Left ventricle myocardium inferior (tissue), 1 donor: ENCODE measurements at regions not wholly inside any gene's neighbourhood (a gene's known extent, or its start where the extent isn't known, plus 50 kb on each side); places are given as distances from the start of the nearest gene placed in this dataset.

Experiments used
- DNase-seq: peaks from one replicate; pipeline ENCODE4 v3.0.0-alpha.2; 2020
- H3K27ac ChIP-seq: fragments of 200-600 bp; replicated peaks from 2 replicates; pipeline ENCODE4 v1.8.0; 2021
- H3K27me3 ChIP-seq: fragments of 200-600 bp; 2 replicates; pipeline ENCODE4 v1.8.0; 2021; ENCODE audit warnings: low read depth
- H3K36me3 ChIP-seq: fragments of 200-600 bp; 2 replicates; pipeline ENCODE4 v1.8.0; 2021
- H3K4me1 ChIP-seq: fragments of 200-600 bp; 2 replicates; pipeline ENCODE4 v1.8.0; 2021
- H3K4me3 ChIP-seq: fragments of 200-600 bp; 2 replicates; pipeline ENCODE4 v1.8.0; 2021; ENCODE audit warnings: mild to moderate bottlenecking, moderate library complexity
- H3K9me3 ChIP-seq: fragments of 200-600 bp; replicated peaks from 2 replicates; pipeline ENCODE4 v1.8.0; 2021
- CTCF ChIP-seq: fragments of 200-600 bp; IDR thresholded peaks from 2 replicates; pipeline ENCODE4 v1.8.0; 2021; ENCODE audit warnings: antibody characterized with exemption, mild to moderate bottlenecking, borderline replicate concordance
- intact Hi-C: fragments of 100-400 bp; cut with micrococcal nuclease; formaldehyde crosslinking; loops from one replicate; pipeline ENCODE4 v1.11.0; 2022
- donor health status: DM: no; HTN: yes; CAD: no; lungs with severe emphysema.

DNA sequence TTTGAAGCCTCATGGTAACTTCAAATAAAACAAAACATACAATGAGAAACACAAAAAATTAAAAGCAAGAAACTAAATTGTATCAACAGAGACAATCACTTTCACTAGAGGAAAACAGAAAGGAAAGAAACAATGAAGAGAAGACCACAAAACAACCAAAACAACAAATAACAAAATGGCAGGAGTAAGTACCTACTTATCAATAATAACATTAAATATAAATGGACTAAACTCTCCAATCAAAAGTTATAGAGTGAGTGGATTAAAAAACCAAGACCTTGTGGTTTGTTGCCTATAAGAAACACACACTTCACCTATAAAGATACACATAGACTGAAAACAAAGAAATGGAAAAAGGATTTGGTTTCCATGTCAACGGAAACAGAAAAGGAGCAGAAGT is 830.1 kb upstream of the TMEFF2 start:
- H3K4me3 ChIP-seq, result no peak overlapping the region
- intact Hi-C loops, result no loop called here
- H3K36me3 ChIP-seq, result no peaks in the 10 kb centered on the region
- H3K27ac ChIP-seq, result no peak overlapping the region
- no peak for DNase-seq
- H3K27me3 ChIP-seq, result no peaks in the 10 kb centered on the region
- no peak for TF ChIP-seq CTCF
- H3K9me3 ChIP-seq, result peaks cover 40% of the 10 kb centered on the region
- H3K4me1 ChIP-seq, result no peaks in the 10 kb centered on the region

- peaks cover 4% of the 10 kb centered on the region for H3K9me3 ChIP-seq
- H3K4me1 ChIP-seq, result no peaks in the 10 kb centered on the region
- no peaks in the 10 kb centered on the region for H3K36me3 ChIP-seq
- no peaks in the 10 kb centered on the region for H3K27me3 ChIP-seq
- intact Hi-C loops, result no loop called here
- TF ChIP-seq CTCF, result no peak
- DNase-seq, result no peak
- no peak overlapping the region for H3K4me3 ChIP-seq
- H3K27ac ChIP-seq, result no peak overlapping the region
Measured at GRCh38 chr2:193011870-193012269, 817.1 kb upstream of the TMEFF2 start.

GRCh38 chr2:192993059-192993458 is 798.3 kb upstream of the TMEFF2 start:
- Histone ChIP-seq H3K4me1 (no peaks in the 10 kb centered on the region), H3K4me3 (no peak overlapping the region), H3K9me3 (peaks cover 13% of the 10 kb centered on the region), H3K36me3 (no peaks in the 10 kb centered on the region), H3K27me3 (no peaks in the 10 kb centered on the region), H3K27ac (no peak overlapping the region)
- no peak for TF ChIP-seq CTCF
- DNase-seq, result no peak
- intact Hi-C loops, result no loop called here

DNA sequence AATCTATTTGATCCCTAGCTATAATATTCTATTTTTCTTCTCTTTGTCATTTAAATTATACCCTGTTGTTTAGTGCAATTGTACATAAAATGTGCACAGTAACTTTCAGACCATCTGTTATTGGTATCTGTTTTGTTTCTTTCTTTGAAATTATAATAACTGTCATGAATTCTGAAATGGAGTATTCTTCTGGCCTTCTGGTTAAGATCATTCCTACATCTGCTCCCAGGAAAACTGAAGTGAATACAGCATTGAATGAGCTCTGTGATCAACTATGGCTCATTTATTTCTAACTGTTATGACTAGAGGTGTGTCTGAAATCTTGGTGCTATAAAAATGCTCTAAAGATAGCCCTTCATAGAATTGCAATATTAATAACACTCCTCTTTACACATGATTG is 788.4 kb upstream of the TMEFF2 start:
- no peak for DNase-seq
- no peak overlapping the region for H3K4me3 ChIP-seq
- no peaks in the 10 kb centered on the region for H3K27me3 ChIP-seq
- intact Hi-C loops, result no loop called here
- H3K4me1 ChIP-seq, result no peaks in the 10 kb centered on the region
- H3K27ac ChIP-seq, result no peak overlapping the region
- peaks cover 22% of the 10 kb centered on the region for H3K9me3 ChIP-seq
- TF ChIP-seq CTCF, result no peak
- H3K36me3 ChIP-seq, result no peaks in the 10 kb centered on the region

DNA sequence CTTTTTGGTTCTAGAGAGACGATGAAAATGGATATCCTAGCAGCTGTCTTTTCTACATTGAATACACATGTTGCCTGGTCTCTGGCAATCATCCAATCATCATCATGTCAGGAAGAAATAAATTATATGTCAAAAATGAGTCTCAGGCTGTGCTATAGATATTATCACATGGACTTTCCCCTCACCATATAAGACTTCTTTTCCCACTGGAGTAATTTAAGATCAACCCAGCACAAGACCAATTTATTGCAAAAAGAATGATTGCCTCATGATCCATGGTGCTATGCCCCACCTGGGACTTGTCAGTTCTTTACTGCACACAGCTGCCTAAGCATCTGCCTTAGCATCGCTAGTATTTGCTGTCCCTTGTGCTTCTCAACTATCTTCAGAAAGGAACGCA is 783.7 kb upstream of the TMEFF2 start:
- no peaks in the 10 kb centered on the region for H3K27me3 ChIP-seq
- no peak for TF ChIP-seq CTCF
- no peaks in the 10 kb centered on the region for H3K36me3 ChIP-seq
- H3K9me3 ChIP-seq, result no peaks in the 10 kb centered on the region
- no peak overlapping the region for H3K4me3 ChIP-seq
- no peaks in the 10 kb centered on the region for H3K4me1 ChIP-seq
- intact Hi-C loops, result no loop called here
- no peak for DNase-seq
- H3K27ac ChIP-seq, result no peak overlapping the region

- H3K36me3 ChIP-seq, result no peaks in the 10 kb centered on the region
- no peaks in the 10 kb centered on the region for H3K9me3 ChIP-seq
- H3K27me3 ChIP-seq, result no peaks in the 10 kb centered on the region
- DNase-seq, result no peak
- intact Hi-C loops, result no loop called here
- H3K27ac ChIP-seq, result no peak overlapping the region
- no peak overlapping the region for H3K4me3 ChIP-seq
- no peaks in the 10 kb centered on the region for H3K4me1 ChIP-seq
- TF ChIP-seq CTCF, result no peak
Measured at GRCh38 chr2:192971981-192972380, 777.2 kb upstream of the TMEFF2 start.
